Stomach smooth muscle (tissue), 2 donors: ENCODE measurements at regions not wholly inside any gene's neighbourhood (a gene's known extent, or its start where the extent isn't known, plus 50 kb on each side); places are given as distances from the start of the nearest gene placed in this dataset.

Experiments used
- H3K27ac ChIP-seq: one replicate; pipeline ENCODE4 v1.7.0; 2013; ENCODE audit warnings: mild to moderate bottlenecking, low read length, inconsistent platforms
- H3K27me3 ChIP-seq, 2 donors: one replicate each; pipeline ENCODE4 v1.7.0; 2013; ENCODE audit warnings: low read length in 2 of 2; ENCODE audit not compliant: insufficient read depth in 2 of 2, control insufficient read depth in 1 of 2
- H3K36me3 ChIP-seq, 2 donors: one replicate each; pipeline ENCODE4 v1.7.0; 2013; ENCODE audit warnings: low read length in 2 of 2; ENCODE audit not compliant: control insufficient read depth in 2 of 2, insufficient read depth in 2 of 2
- H3K4me1 ChIP-seq: one replicate; pipeline ENCODE4 v1.7.0; 2013; ENCODE audit warnings: low read length; ENCODE audit not compliant: control insufficient read depth, insufficient read depth
- H3K4me3 ChIP-seq, 2 donors: one replicate each; pipeline ENCODE4 v1.7.0; 2013; ENCODE audit warnings: low read length in 2 of 2
- H3K9ac ChIP-seq, 2 donors: one replicate each; pipeline ENCODE4 v1.7.0; 2013; ENCODE audit warnings: low read length in 2 of 2, mild to moderate bottlenecking in 1 of 2
- H3K9me3 ChIP-seq, 2 donors: one replicate each; pipeline ENCODE4 v1.7.0; 2013; ENCODE audit warnings: low read length in 2 of 2; ENCODE audit not compliant: control insufficient read depth in 2 of 2
- donor health status: healthy.
- donor health status: Pancreatic carcinoma.

DNA sequence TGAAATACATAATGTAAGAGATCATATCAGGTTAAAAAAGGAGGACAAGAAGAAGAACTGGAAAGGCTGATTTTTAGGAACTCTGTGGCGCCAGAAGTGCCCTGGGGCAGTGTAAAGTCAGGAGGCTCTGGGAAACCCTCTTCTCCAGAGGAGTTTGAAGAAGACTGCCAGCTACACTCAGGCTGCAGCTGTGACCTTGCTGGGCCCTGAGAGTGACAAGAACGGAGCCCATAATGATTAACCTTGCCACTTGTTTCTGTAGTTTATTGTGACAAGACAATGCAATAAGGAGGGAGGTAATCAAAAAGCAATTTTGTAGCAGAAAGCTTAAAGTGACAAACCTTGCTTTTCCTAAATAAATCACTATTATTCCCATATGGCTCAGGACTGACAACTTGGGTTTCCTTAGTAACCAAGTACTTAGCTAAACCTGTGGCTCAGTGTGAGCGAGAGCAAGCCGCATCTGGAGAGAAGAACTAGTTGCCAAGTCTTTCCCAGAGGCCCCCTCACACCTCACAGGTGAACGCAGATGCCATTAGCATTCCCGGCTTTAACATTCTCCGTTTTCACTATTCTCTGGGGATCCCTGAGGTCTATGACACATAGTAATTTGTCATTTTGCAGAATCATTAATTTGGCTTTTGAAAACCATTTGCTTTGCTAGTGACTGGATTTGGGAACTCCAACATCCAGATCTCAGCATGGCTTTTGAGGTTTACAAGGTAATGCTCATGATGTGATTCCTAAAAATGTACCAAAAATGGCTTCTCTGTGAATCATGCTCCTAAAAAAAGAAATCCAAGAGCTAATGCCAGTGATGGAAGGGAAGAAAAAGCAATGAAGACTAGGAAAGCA is 115.9 kb downstream of the OMA1 start:
- Histone ChIP-seq H3K27me3 (no peaks in the 10 kb centered on the region), H3K4me3 (no peak overlapping the region), H3K9me3 (peaks cover 0 to 4% of the 10 kb centered on the region in 2 donors), H3K27ac (no peak overlapping the region), H3K4me1 (peaks cover 2% of the 10 kb centered on the region), H3K36me3 (peaks cover 2 to 4% of the 10 kb centered on the region in 2 donors), H3K9ac (no peak overlapping the region)

DNA sequence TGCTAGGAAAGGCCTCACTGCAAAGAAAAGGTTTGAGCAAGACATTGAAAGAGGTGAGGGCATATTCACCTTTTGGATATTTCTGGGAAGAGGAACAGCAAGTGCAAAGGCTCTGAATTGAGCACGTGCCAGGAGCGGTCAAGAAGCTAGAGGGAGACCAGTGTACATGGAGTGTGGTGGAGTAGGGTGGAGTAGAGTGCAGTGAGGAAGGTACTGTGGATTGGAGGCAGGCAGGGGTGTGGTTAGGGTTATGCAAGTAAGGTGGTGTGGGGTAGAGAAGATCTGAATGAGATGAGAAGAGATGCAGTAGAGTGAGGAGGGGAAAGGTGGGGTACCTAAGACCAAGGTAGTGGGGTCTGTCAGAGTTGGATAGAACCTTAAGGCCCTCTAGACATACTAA is 119.6 kb downstream of the OMA1 start:
- Histone ChIP-seq H3K9me3 (peaks cover 0 to 4% of the 10 kb centered on the region in 2 donors), H3K36me3 (peaks cover 2 to 4% of the 10 kb centered on the region in 2 donors), H3K4me1 (no peaks in the 10 kb centered on the region), H3K4me3 (no peak overlapping the region), H3K27me3 (no peaks in the 10 kb centered on the region), H3K9ac (no peak overlapping the region), H3K27ac (no peak overlapping the region)

DNA sequence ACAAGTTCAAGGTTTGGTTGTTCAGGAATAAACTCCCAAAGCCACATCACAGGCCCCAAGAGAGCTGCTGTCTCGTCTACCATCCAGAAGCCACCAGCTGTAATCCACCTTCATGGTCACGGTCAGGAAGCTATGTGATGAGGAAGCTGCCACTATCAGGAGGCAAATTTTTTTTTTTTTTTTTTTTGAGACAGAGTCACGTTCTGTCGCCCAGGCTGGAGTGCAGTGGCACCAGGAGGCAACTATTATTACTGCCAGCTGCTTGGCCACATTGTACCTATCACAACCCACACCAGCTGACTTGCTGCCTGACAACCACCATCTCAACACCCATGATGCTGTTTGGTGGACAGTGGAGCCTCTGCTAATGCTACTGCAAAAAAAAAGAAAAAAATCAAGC is 124.1 kb downstream of the OMA1 start:
- H3K27ac ChIP-seq: no peak overlapping the region
- H3K36me3 ChIP-seq: peaks cover 0 to 2% of the 10 kb centered on the region in 2 donors

DNA sequence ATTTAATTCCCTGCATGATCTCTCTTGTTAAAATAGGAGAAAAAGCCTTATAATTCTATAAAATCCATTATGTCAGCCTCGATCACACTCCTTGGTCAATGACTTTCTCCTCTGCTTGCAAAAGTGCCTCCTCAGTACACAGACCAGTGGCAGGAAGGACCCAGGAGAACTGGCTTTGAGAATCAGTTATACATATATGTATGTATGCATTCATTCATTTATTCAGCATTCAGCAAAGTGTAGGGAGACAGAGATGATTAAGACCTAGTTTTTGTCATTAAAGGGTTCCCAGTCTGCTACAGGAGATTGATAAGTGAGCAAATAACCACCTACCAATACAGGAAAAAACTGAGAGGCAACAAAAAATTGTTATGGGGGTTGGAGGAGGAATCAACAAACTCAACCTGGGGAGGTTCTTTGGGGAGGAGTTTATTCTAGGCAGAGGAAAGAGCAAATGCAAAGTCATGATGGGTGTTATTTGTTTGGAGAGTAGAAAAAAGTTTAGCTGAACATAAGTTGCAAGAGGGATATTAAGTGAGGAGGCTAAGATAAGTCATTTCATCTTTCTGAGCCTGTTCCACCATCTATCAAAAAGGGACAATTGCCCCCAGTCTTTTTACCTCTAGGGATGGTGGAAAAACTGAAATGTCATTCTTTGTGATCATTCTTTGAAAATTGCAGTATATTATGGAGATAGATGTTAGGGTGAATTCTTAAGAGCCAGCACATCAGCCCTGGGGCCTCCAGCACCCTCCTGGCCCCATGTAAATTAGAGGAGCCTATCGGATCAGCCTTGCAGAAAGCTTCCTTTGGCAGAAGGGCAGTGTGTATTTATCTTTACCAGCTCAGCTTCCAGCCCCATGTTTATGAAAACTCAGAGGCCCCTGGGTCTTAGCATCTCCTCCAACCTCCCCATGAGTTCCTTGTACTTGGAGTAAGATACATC is 128.0 kb downstream of the OMA1 start:
- H3K4me1 ChIP-seq: no peaks in the 10 kb centered on the region
- no peak overlapping the region for H3K27ac ChIP-seq
- no peaks in the 10 kb centered on the region for H3K27me3 ChIP-seq
- H3K9me3 ChIP-seq: no peaks in the 10 kb centered on the region
- no peaks in the 10 kb centered on the region for H3K36me3 ChIP-seq
- no peak overlapping the region for H3K4me3 ChIP-seq
- H3K9ac ChIP-seq: no peak overlapping the region

More for the DNA sequence above, 124.1 kb downstream of the OMA1 start:
- Histone ChIP-seq H3K27me3 (no peaks in the 10 kb centered on the region), H3K9ac (no peak overlapping the region), H3K4me3 (no peak overlapping the region), H3K9me3 (no peaks in the 10 kb centered on the region), H3K4me1 (no peaks in the 10 kb centered on the region)

- Histone ChIP-seq H3K36me3 (peaks cover 0 to 3% of the 10 kb centered on the region in 2 donors), H3K27ac (no peak overlapping the region), H3K27me3 (no peaks in the 10 kb centered on the region)
These were observed 134.4 kb downstream of the OMA1 start for GRCh38 chr1:58412071-58412580.

DNA sequence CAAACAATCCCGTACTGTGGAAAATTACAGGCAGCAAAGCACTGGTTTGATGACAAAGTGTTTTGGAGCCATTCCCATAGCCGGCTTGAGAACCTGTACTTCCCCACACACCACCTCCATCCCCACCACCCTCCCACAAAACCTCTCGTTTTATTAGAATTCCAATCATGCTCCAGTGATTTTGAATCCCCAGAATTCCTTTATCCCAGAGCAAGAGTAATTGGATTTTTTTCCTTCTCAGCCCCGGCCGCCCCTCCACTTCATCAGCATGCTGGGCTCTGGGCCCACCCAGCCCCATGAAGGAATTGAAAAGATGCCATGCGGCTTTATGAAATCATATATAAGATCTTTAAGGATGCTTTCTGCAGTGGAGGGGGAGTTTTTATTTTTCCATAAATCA is 136.6 kb downstream of the OMA1 start:
- Histone ChIP-seq H3K9ac (no peak overlapping the region), H3K4me3 (no peak overlapping the region), H3K4me1 (no peaks in the 10 kb centered on the region), H3K36me3 (peaks cover 0 to 3% of the 10 kb centered on the region in 2 donors), H3K9me3 (no peaks in the 10 kb centered on the region), H3K27me3 (no peaks in the 10 kb centered on the region), H3K27ac (no peak overlapping the region)

More at GRCh38 chr1:58412071-58412580, 134.4 kb downstream of the OMA1 start:
- Histone ChIP-seq H3K9me3 (no peaks in the 10 kb centered on the region), H3K4me3 (no peak overlapping the region), H3K9ac (no peak overlapping the region), H3K4me1 (no peaks in the 10 kb centered on the region)

DNA sequence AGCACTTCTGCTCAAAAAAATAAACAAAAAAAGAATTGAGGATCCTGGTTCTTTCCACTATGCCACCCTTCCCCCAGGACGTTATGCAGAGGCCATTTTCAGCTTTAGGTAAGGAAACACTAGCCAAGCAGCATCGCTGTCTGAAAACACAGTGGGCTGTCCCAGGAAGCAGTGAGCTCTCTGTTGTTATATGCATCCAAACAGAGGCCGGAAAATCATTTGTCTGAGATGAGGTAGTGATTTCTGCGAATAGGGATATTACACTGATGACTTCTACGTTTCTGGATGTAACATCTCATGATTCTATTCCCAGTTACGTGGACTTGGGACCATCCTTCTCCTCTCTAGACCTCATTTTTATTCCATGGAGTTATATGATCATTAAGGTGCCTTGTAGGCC is 137.2 kb downstream of the OMA1 start:
- no peak overlapping the region for H3K27ac ChIP-seq

GRCh38 chr1:58406301-58407071 is 140.0 kb downstream of the OMA1 start:
- no peak overlapping the region for H3K27ac ChIP-seq
- no peaks in the 10 kb centered on the region for H3K9me3 ChIP-seq
- no peaks in the 10 kb centered on the region for H3K4me1 ChIP-seq
- H3K27me3 ChIP-seq: no peaks in the 10 kb centered on the region
- no peak overlapping the region for H3K4me3 ChIP-seq
- H3K36me3 ChIP-seq: peaks cover 0 to 3% of the 10 kb centered on the region in 2 donors
- H3K9ac ChIP-seq: no peak overlapping the region

More for the DNA sequence above, 137.2 kb downstream of the OMA1 start:
- Histone ChIP-seq H3K4me1 (no peaks in the 10 kb centered on the region), H3K4me3 (no peak overlapping the region), H3K27me3 (no peaks in the 10 kb centered on the region), H3K9ac (no peak overlapping the region), H3K36me3 (peaks cover 0 to 3% of the 10 kb centered on the region in 2 donors), H3K9me3 (no peaks in the 10 kb centered on the region)

- Histone ChIP-seq H3K27ac (no peak overlapping the region), H3K4me3 (no peak overlapping the region), H3K36me3 (peaks cover 0 to 3% of the 10 kb centered on the region in 2 donors), H3K4me1 (no peaks in the 10 kb centered on the region), H3K9me3 (no peaks in the 10 kb centered on the region), H3K27me3 (no peaks in the 10 kb centered on the region), H3K9ac (no peak overlapping the region)
These were observed 140.9 kb downstream of the OMA1 start for GRCh38 chr1:58405660-58406059.

GRCh38 chr1:58403894-58404293 is 142.6 kb downstream of the OMA1 start:
- Histone ChIP-seq H3K4me1 (no peaks in the 10 kb centered on the region), H3K27me3 (no peaks in the 10 kb centered on the region), H3K36me3 (peaks cover 0 to 3% of the 10 kb centered on the region in 2 donors), H3K9me3 (no peaks in the 10 kb centered on the region), H3K4me3 (no peak overlapping the region), H3K9ac (no peak overlapping the region), H3K27ac (no peak overlapping the region)
